Mammary epithelial cell (primary cell): ENCODE measurements at regions not wholly inside any gene's neighbourhood (a gene's known extent, or its start where the extent isn't known, plus 50 kb on each side); places are given as distances from the start of the nearest gene placed in this dataset.

Source experiments
- EZH2 ChIP-seq: IDR thresholded peaks from 2 replicates; pipeline ENCODE4 v1.6.1; 2012; ENCODE audit warnings: low read length, inconsistent platforms, borderline replicate concordance
- TF ChIP-seq, protein P1 (sequence below), 2 donors: IDR thresholded peaks in 1 of 2; conservative IDR thresholded peaks in 1 of 2; 2 replicates each; pipeline ENCODE4 v1.5.1; 2011 to 2012; ENCODE audit warnings: inconsistent platforms in 2 of 2, low read length in 2 of 2, mild to moderate bottlenecking in 2 of 2, control low read depth in 1 of 2, low read depth in 1 of 2; ENCODE audit not compliant: insufficient read depth in 1 of 2; ENCODE audit errors: extremely low read depth in 1 of 2

GRCh38 chr12:28129031-28129430 lies 61.2 kb upstream of the CCDC91 start:
- TF ChIP-seq, protein P1, sequence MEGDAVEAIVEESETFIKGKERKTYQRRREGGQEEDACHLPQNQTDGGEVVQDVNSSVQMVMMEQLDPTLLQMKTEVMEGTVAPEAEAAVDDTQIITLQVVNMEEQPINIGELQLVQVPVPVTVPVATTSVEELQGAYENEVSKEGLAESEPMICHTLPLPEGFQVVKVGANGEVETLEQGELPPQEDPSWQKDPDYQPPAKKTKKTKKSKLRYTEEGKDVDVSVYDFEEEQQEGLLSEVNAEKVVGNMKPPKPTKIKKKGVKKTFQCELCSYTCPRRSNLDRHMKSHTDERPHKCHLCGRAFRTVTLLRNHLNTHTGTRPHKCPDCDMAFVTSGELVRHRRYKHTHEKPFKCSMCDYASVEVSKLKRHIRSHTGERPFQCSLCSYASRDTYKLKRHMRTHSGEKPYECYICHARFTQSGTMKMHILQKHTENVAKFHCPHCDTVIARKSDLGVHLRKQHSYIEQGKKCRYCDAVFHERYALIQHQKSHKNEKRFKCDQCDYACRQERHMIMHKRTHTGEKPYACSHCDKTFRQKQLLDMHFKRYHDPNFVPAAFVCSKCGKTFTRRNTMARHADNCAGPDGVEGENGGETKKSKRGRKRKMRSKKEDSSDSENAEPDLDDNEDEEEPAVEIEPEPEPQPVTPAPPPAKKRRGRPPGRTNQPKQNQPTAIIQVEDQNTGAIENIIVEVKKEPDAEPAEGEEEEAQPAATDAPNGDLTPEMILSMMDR (conservative IDR thresholded peaks at IDR 0.05 in 1 of 2, IDR thresholded peaks at IDR 0.05 in 1 of 2; ENCODE audit: extremely low read depth in 1 of 2, insufficient read depth in 1 of 2, low read depth in 1 of 2, low read length in 2 of 2) = no peak
- no peak for TF ChIP-seq EZH2
